Lung (tissue), 11 donors: ENCODE measurements at regions not wholly inside any gene's neighbourhood (a gene's known extent, or its start where the extent isn't known, plus 50 kb on each side); places are given as distances from the start of the nearest gene placed in this dataset.

ENCODE experiments used
- ATAC-seq: fragments of 200-7000 bp; cut with Tn5 transposase; one replicate; pipeline ENCODE4 v1.9.1; 2020; ENCODE audit warnings: moderate number of reproducible peaks; ENCODE audit not compliant: insufficient read depth, low FRiP score
- DNase-seq, 3 donors: peaks; one replicate each; pipeline ENCODE4 v3.0.0-alpha.2; 2013 to 2017
- H3K27ac ChIP-seq, 2 donors: one replicate each; pipeline ENCODE4 v1.5.1; 2013; ENCODE audit warnings: mild to moderate bottlenecking in 2 of 2, moderate library complexity in 2 of 2, control low read depth in 1 of 2, inconsistent platforms in 1 of 2, low read depth in 1 of 2, low read length in 1 of 2
- H3K27me3 ChIP-seq, 3 donors: one replicate each; pipeline ENCODE4 v1.5.1; 2013; ENCODE audit warnings: low read length in 2 of 3; ENCODE audit not compliant: control insufficient read depth in 3 of 3, insufficient read depth in 3 of 3
- H3K36me3 ChIP-seq, 4 donors: one replicate each; pipeline ENCODE4 v1.5.1; 2013; ENCODE audit warnings: low read length in 4 of 4, mild to moderate bottlenecking in 1 of 4, moderate library complexity in 1 of 4; ENCODE audit not compliant: control insufficient read depth in 4 of 4, insufficient read depth in 4 of 4
- H3K4me1 ChIP-seq, 5 donors: one replicate each; pipeline ENCODE4 v1.5.1; 2013; ENCODE audit warnings: low read length in 5 of 5, mild to moderate bottlenecking in 2 of 5, moderate library complexity in 1 of 5; ENCODE audit not compliant: control insufficient read depth in 5 of 5, insufficient read depth in 5 of 5
- H3K4me3 ChIP-seq: one replicate; pipeline ENCODE4 v1.5.1; 2013; ENCODE audit warnings: mild to moderate bottlenecking, control low read depth, moderate library complexity
- H3K9ac ChIP-seq, 2 donors: one replicate each; pipeline ENCODE4 v1.5.1; 2013; ENCODE audit warnings: low read length in 2 of 2, control low read depth in 1 of 2; ENCODE audit not compliant: insufficient read depth in 1 of 2
- H3K9me3 ChIP-seq, 4 donors: one replicate each; pipeline ENCODE4 v1.5.1; 2013; ENCODE audit warnings: low read length in 3 of 4, mild to moderate bottlenecking in 1 of 4, moderate library complexity in 1 of 4; ENCODE audit not compliant: control insufficient read depth in 4 of 4, insufficient read depth in 3 of 4
- CTCF ChIP-seq: IDR thresholded peaks from 2 replicates; pipeline ENCODE4 v1.5.1; 2012; ENCODE audit warnings: mild to moderate bottlenecking; ENCODE audit errors: control extremely low read depth, extremely low read depth
- WGBS, 2 donors: extraction: QIAGEN DNeasy Blood & Tissue Kit; methylation state at CpG; one replicate each; pipeline ENCODE4 v1.1.7; 2013; 5-methylcytosine and 5-hydroxymethylcytosine counted together
- donor health status: control.
- donor health status: control.
- donor health status: Bipolar disorder and iron deficiency.
- donor health status: healthy.
- donor health status: DM: yes; HTN: yes; CAD: no.

- DNase-seq (no peak), ATAC-seq (no peak)
- TF ChIP-seq CTCF: no peak
- peaks cover 0 to 20% (median 3%) of the 10 kb centered on the region in 4 donors for H3K9me3 ChIP-seq
- no peak overlapping the region for H3K4me3 ChIP-seq
- H3K9ac ChIP-seq: no peak overlapping the region
- WGBS, 2 donors: 51 to 77% methylated on average over 7 of the region's 7 CpGs
- H3K36me3 ChIP-seq: no peaks in the 10 kb centered on the region
- H3K27me3 ChIP-seq: no peaks in the 10 kb centered on the region
- no peak overlapping the region for H3K27ac ChIP-seq
- H3K4me1 ChIP-seq: no peaks in the 10 kb centered on the region
These were observed 1209.2 kb downstream of the TYW1 start for GRCh38 chr7:68205826-68206225.

GRCh38 chr7:68206946-68207485, 1210.4 kb downstream of the TYW1 start:
- Histone ChIP-seq H3K4me3 (no peak overlapping the region), H3K36me3 (no peaks in the 10 kb centered on the region), H3K27me3 (no peaks in the 10 kb centered on the region), H3K9ac (no peak overlapping the region), H3K4me1 (no peaks in the 10 kb centered on the region), H3K27ac (no peak overlapping the region), H3K9me3 (peaks cover 0 to 20% (median 3%) of the 10 kb centered on the region in 4 donors)
- ATAC-seq (no peak), DNase-seq (no peak)
- WGBS, 2 donors: 93 to 94% methylated on average over 11 of the region's 11 CpGs
- no peak for TF ChIP-seq CTCF

- peaks cover 0 to 18% (median 3%) of the 10 kb centered on the region in 4 donors for H3K9me3 ChIP-seq
- TF ChIP-seq CTCF: no peak
- no peaks in the 10 kb centered on the region for H3K27me3 ChIP-seq
- no peaks in the 10 kb centered on the region for H3K36me3 ChIP-seq
- no peak overlapping the region for H3K9ac ChIP-seq
- no peak for ATAC-seq
- DNase-seq: no peak
- 95 to 96% methylated on average over 8 of the region's 8 CpGs for WGBS, 2 donors
- no peaks in the 10 kb centered on the region for H3K4me1 ChIP-seq
- H3K27ac ChIP-seq: no peak overlapping the region
- H3K4me3 ChIP-seq: no peak overlapping the region
These were observed 1211.0 kb downstream of the TYW1 start for GRCh38 chr7:68207676-68208075.

- no peak for ATAC-seq
These were observed 1212.9 kb downstream of the TYW1 start for GRCh38 chr7:68209486-68209885.

More at GRCh38 chr7:68209486-68209885, 1212.9 kb downstream of the TYW1 start:
- TF ChIP-seq CTCF: no peak
- no peak overlapping the region for H3K9ac ChIP-seq
- H3K27me3 ChIP-seq: no peaks in the 10 kb centered on the region
- peaks cover 0 to 18% (median 3%) of the 10 kb centered on the region in 4 donors for H3K9me3 ChIP-seq
- H3K4me3 ChIP-seq: no peak overlapping the region
- H3K27ac ChIP-seq: no peak overlapping the region
- WGBS, 2 donors: 72 to 79% methylated on average over 6 of the region's 6 CpGs
- no peaks in the 10 kb centered on the region for H3K36me3 ChIP-seq
- H3K4me1 ChIP-seq: no peaks in the 10 kb centered on the region
- no peak for DNase-seq
